ENCODE measurements at regions not wholly inside any gene's neighbourhood (a gene's known extent, or its start where the extent isn't known, plus 50 kb on each side); places are given as distances from the start of the nearest gene placed in this dataset.
"Not testable (repeated sequence)": the region's sequence is repeated elsewhere in the genome, so short reads cannot be mapped to it uniquely, and the experiment has no call there.

- 0 out of 4 replicates have a peak, but pooled peaks of 1 of the 2 experiments have one; percentile 50 for TF ChIP-seq UBTF (IDR thresholded peaks at IDR 0.05; ENCODE audit: borderline replicate concordance in 1 of 2, low read depth in 2 of 2, low read length in 2 of 2)
- TF ChIP-seq TBP (optimal IDR thresholded peaks at IDR 0.05; ENCODE audit: low read depth, low read length) = peak; percentile 94
- TF ChIP-seq ZNF407 (IDR thresholded peaks at IDR 0.05; ENCODE audit: low read depth) = peak; percentile 45; the same call in 1 of the 2 replicates
- 0 out of 2 replicates have a peak, but pooled peaks have one; percentile 16 for TF ChIP-seq MYNN (IDR thresholded peaks at IDR 0.05)
- not testable (repeated sequence) for TF ChIP-seq MYNN (CRISPR knock-in tag; IDR thresholded peaks at IDR 0.05)
- TF ChIP-seq VEZF1 (CRISPR knock-in tag; IDR thresholded peaks at IDR 0.05) = peak; percentile 11; the same call in 1 of the 2 replicates
- 0 out of 2 replicates have a peak, but pooled peaks have one; percentile 43 for TF ChIP-seq RNF2 (IDR thresholded peaks at IDR 0.05)
- TF ChIP-seq CTCF (IDR thresholded peaks at IDR 0.05 in 2 of 3, conservative IDR thresholded peaks at IDR 0.05 in 1 of 3; ENCODE audit: insufficient read depth in 2 of 3, low read depth in 1 of 3, low read length in 3 of 3) = peak in 1 of 3 experiments; percentile 28; a peak in 1 of 6 replicates
These were observed 74.2 kb upstream of the FCGR1A start (continued) for GRCh38 chr1:149708192-149708853.

Measured in K562 (cell line).